ENCODE measurements at regions not wholly inside any gene's neighbourhood (a gene's known extent, or its start where the extent isn't known, plus 50 kb on each side); places are given as distances from the start of the nearest gene placed in this dataset.

- no TSS peak for BruUV-seq (replicated peaks)
- no peaks in the 10 kb centered on the region for H4K20me1 ChIP-seq (ENCODE audit: insufficient read depth)
- no peak overlapping the region for H3K9ac ChIP-seq (ENCODE audit: low read length)
These were observed 90.9 kb upstream of the MDFIC start for GRCh38 chr7:114830952-114831351.

More at GRCh38 chr7:114830952-114831351, 90.9 kb upstream of the MDFIC start:
- no peak overlapping the region for H3K4me3 ChIP-seq (replicated peaks in 1 of 2; ENCODE audit: low read depth in 1 of 2, low read length in 2 of 2)
- POLR2A ChIA-PET: no interaction called here
- no peaks in the 10 kb centered on the region for H3K27me3 ChIP-seq (ENCODE audit: insufficient read depth, low read length)
- H3K79me2 ChIP-seq (ENCODE audit: insufficient read depth, low read length): no peaks in the 10 kb centered on the region
- H2AFZ ChIP-seq (ENCODE audit: low read depth, low read length, poor library complexity, severe bottlenecking): peak overlapping the region; percentile 25
- no peak for ATAC-seq
- H3K4me1 ChIP-seq (ENCODE audit: control insufficient read depth in 1 of 2, insufficient read depth in 2 of 2, low read length in 2 of 2): no peaks in the 10 kb centered on the region
- CTCF ChIA-PET: no interaction called here
- DNase-seq (ENCODE audit: low read depth, low spot score): no peak
- no peak overlapping the region for H3K27ac ChIP-seq (ENCODE audit: low read depth, low read length)
- intact Hi-C loops (cut with micrococcal nuclease): no loop called here
- H3K9me2 ChIP-seq (ENCODE audit: insufficient read depth): no peaks in the 10 kb centered on the region
- RAD21 ChIA-PET (ENCODE audit: low non-redundant PET in 1 of 2, low total read pairs in 2 of 2, uncharacterized antibody in 2 of 2, unreplicated experiment in 2 of 2): no interaction called here
- H3K36me3 ChIP-seq (ENCODE audit: control insufficient read depth in 1 of 2, insufficient read depth in 2 of 2, low read length in 2 of 2): no peaks in the 10 kb centered on the region
- TF ChIP-seq SRF (IDR thresholded peaks at IDR 0.05; ENCODE audit: low read depth) (no peak), EZH2phosphoT487 (IDR thresholded peaks at IDR 0.05; ENCODE audit: borderline replicate concordance) (no peak), ZFX (IDR thresholded peaks at IDR 0.05) (no peak), ATF3 (IDR thresholded peaks at IDR 0.05) (no peak), EZH2 (IDR thresholded peaks at IDR 0.05) (no peak), CTCF (IDR thresholded peaks at IDR 0.05 in 2 of 3, conservative IDR thresholded peaks at IDR 0.05 in 1 of 3; ENCODE audit: borderline replicate concordance in 1 of 3, insufficient read depth in 1 of 3, low read depth in 2 of 3, low read length in 2 of 3) (no peak), REST (IDR thresholded peaks at IDR 0.05; ENCODE audit: low read depth) (no peak), TCF7L2 (IDR thresholded peaks at IDR 0.05; ENCODE audit: borderline replicate concordance, extremely low read depth, insufficient read depth, insufficient read length) (no peak), ZBTB33 (IDR thresholded peaks at IDR 0.05; ENCODE audit: extremely low read depth, insufficient replicate concordance, low read length) (no peak), POLR2A (IDR thresholded peaks at IDR 0.05; ENCODE audit: borderline replicate concordance, extremely low read depth, insufficient read depth, insufficient read length) (no peak), SIN3A (IDR thresholded peaks at IDR 0.05; ENCODE audit: low read depth) (no peak)
- peaks cover 0 to 13% of the 10 kb centered on the region in 2 experiments; a peak in 1 of 4 replicates for H3K9me3 ChIP-seq (ENCODE audit: control insufficient read depth in 1 of 2, insufficient read depth in 1 of 2, low read depth in 1 of 2, low read length in 2 of 2)
- no peak overlapping the region for H3K4me2 ChIP-seq (ENCODE audit: low read length)

All from HCT116 (cell line).